Endothelial cell of umbilical vein (primary cell): ENCODE measurements at regions not wholly inside any gene's neighbourhood (a gene's known extent, or its start where the extent isn't known, plus 50 kb on each side); places are given as distances from the start of the nearest gene placed in this dataset.

Source experiments
- BruUV-seq: library from RNA; stranded (reverse); fragments of 400-500 nt; replicated peaks from 2 replicates; lab custom pipeline; 2021; lab: Mats Ljungman, UMichigan
- CTCF ChIA-PET: fragments of 300-600, 350-600 bp; sonication (Branson Sonifier 250); formaldehyde crosslinking; loops from one replicate; lab custom pipeline; 2021; ENCODE audit warnings: antibody characterized with exemption, inconsistent platforms; lab: Charles Lee
- POLR2A ChIA-PET: fragments of 300-600, 350-600 bp; sonication (Branson Sonifier 250); formaldehyde crosslinking; loops from one replicate; lab custom pipeline; 2021; ENCODE audit warnings: antibody characterized with exemption, inconsistent platforms; lab: Charles Lee
- DNase-seq: peaks from one replicate; pipeline ENCODE4 v3.0.0-alpha.2; 2011; ENCODE audit warnings: low read depth, low spot score
- FAIRE-seq: peaks from 2 replicates; lab custom pipeline; 2011; peaks lifted over from hg19 to GRCh38; lab: Jason Lieb, UNC
- H2AFZ ChIP-seq: 2 replicates; pipeline ENCODE4 v1.6.0; 2012; ENCODE audit warnings: low read depth, low read length, control low read depth, inconsistent platforms
- H3K27ac ChIP-seq: 2 replicates; pipeline ENCODE4 v1.5.1; 2011; ENCODE audit warnings: low read depth, mild to moderate bottlenecking, control low read depth, low read length, moderate library complexity; ENCODE audit not compliant: insufficient read depth
- H3K27me3 ChIP-seq, 2 experiments: 2 replicates each; pipeline versions ENCODE4 v1.6.0 to v1.6.1; 2011; ENCODE audit warnings: low read length in 2 of 2, mixed read lengths in 1 of 2; ENCODE audit not compliant: control insufficient read depth in 2 of 2, insufficient read depth in 2 of 2
- H3K36me3 ChIP-seq, 2 experiments: 2 replicates in 1 of 2; 3 replicates in 1 of 2; pipeline ENCODE4 v1.5.1; 2011; ENCODE audit warnings: low read length in 2 of 2, mild to moderate bottlenecking in 1 of 2, moderate library complexity in 1 of 2; ENCODE audit not compliant: control insufficient read depth in 2 of 2, insufficient read depth in 2 of 2; ENCODE audit errors: extremely low read depth in 1 of 2
- H3K4me1 ChIP-seq: 3 replicates; pipeline ENCODE4 v1.5.1; 2011; ENCODE audit warnings: mild to moderate bottlenecking, low read length; ENCODE audit not compliant: control insufficient read depth, insufficient read depth; ENCODE audit errors: extremely low read depth
- H3K4me2 ChIP-seq: 2 replicates; pipeline ENCODE4 v1.6.1; 2011; ENCODE audit warnings: low read length, control low read depth, mixed read lengths; ENCODE audit not compliant: insufficient read depth
- H3K4me3 ChIP-seq, 3 experiments: fragments of 200-600 bp in 1 of 3; sonication (generic), shearing (Covaris generic) in 1 of 3; replicated peaks in 1 of 3; 2 replicates each; pipeline ENCODE4 v1.5.1; 2011 to 2016; ENCODE audit warnings: control low read depth in 3 of 3, low read length in 3 of 3, mild to moderate bottlenecking in 2 of 3, inconsistent platforms in 1 of 3, low read depth in 1 of 3, moderate library complexity in 1 of 3; ENCODE audit not compliant: insufficient read depth in 1 of 3
- H3K79me2 ChIP-seq: 2 replicates; pipeline ENCODE4 v1.6.0; 2012; ENCODE audit warnings: low read length, inconsistent platforms; ENCODE audit not compliant: control insufficient read depth, insufficient read depth
- H3K9ac ChIP-seq: replicated peaks from 2 replicates; pipeline ENCODE3; 2011; ENCODE audit warnings: low read length, control low read depth; ENCODE audit not compliant: insufficient read depth; ENCODE audit errors: extremely low read depth
- H3K9me1 ChIP-seq: replicated peaks from 3 replicates; pipeline ENCODE4 v1.6.0; 2011; ENCODE audit warnings: mild to moderate bottlenecking, low read length; ENCODE audit not compliant: control insufficient read depth, insufficient read depth; ENCODE audit errors: extremely low read depth
- H3K9me3 ChIP-seq: replicated peaks from 2 replicates; pipeline ENCODE4 v1.5.1; 2012; ENCODE audit warnings: low read length, inconsistent platforms; ENCODE audit not compliant: control insufficient read depth, insufficient read depth
- H4K20me1 ChIP-seq: replicated peaks from 2 replicates; pipeline ENCODE3; 2011; ENCODE audit warnings: mild to moderate bottlenecking, low read length; ENCODE audit not compliant: control insufficient read depth, insufficient read depth; ENCODE audit errors: extremely low read depth
- EZH2 ChIP-seq: IDR thresholded peaks from 2 replicates; pipeline ENCODE4 v1.6.1; 2012; ENCODE audit warnings: borderline replicate concordance, low read depth, mild to moderate bottlenecking, moderate library complexity, low read length, inconsistent platforms; ENCODE audit not compliant: severe bottlenecking
- FOS ChIP-seq: IDR thresholded peaks from 2 replicates; pipeline ENCODE4 v1.6.1; 2011; ENCODE audit warnings: mild to moderate bottlenecking, low read length, moderate library complexity, borderline replicate concordance; ENCODE audit not compliant: insufficient read depth
- GATA2 ChIP-seq: IDR thresholded peaks from 2 replicates; pipeline ENCODE4 v1.7.0; 2011; ENCODE audit warnings: low read depth, mild to moderate bottlenecking, moderate library complexity, mixed read lengths, low read length; ENCODE audit not compliant: insufficient read length, insufficient read depth
- JUN ChIP-seq: IDR thresholded peaks from 2 replicates; pipeline ENCODE4 v1.6.1; 2011; ENCODE audit warnings: borderline replicate concordance, low read depth; ENCODE audit not compliant: insufficient read length, insufficient read depth
- MYC ChIP-seq: IDR thresholded peaks from one replicate; pipeline ENCODE4 v1.6.1; 2011; ENCODE audit warnings: mild to moderate bottlenecking, low read depth, low read length
- POLR2A ChIP-seq: IDR thresholded peaks from 2 replicates; pipeline ENCODE4 v1.6.1; 2012; ENCODE audit warnings: low read depth, mild to moderate bottlenecking, control low read depth, low read length
- POLR2AphosphoS5 ChIP-seq: IDR thresholded peaks from 2 replicates; pipeline ENCODE4 v1.6.1; 2012; ENCODE audit warnings: low read depth, mild to moderate bottlenecking, control low read depth, low read length, moderate library complexity; ENCODE audit not compliant: insufficient read depth
- dilution Hi-C: fragments of 300-500 bp; cut with MboI; formaldehyde crosslinking; loops from one replicate; pipeline ENCODE4 v1.15.0; 2019; ENCODE audit warnings: low sequenced_read_pairs; ENCODE audit not compliant: extremely low pct_ligation_motif_present
- intact Hi-C: fragments of 100-400 bp; cut with micrococcal nuclease; formaldehyde crosslinking; loops from one replicate; pipeline ENCODE4 v1.10.0; 2022
- TF ChIP-seq, protein P1 (sequence below): IDR thresholded peaks from 2 replicates; pipeline ENCODE4 v1.6.1; 2011; ENCODE audit not compliant: insufficient read depth, insufficient read length
- TF ChIP-seq, protein P2 (sequence below), 2 donors: IDR thresholded peaks; 1 replicate in 1 of 2; 2 replicates in 1 of 2; pipeline ENCODE4 v1.5.1; 2011; ENCODE audit warnings: low read length in 2 of 2, mild to moderate bottlenecking in 2 of 2, moderate library complexity in 2 of 2, control low read depth in 1 of 2, inconsistent platforms in 1 of 2, low read depth in 1 of 2; ENCODE audit not compliant: insufficient read depth in 1 of 2; ENCODE audit errors: extremely low read depth in 1 of 2

DNA sequence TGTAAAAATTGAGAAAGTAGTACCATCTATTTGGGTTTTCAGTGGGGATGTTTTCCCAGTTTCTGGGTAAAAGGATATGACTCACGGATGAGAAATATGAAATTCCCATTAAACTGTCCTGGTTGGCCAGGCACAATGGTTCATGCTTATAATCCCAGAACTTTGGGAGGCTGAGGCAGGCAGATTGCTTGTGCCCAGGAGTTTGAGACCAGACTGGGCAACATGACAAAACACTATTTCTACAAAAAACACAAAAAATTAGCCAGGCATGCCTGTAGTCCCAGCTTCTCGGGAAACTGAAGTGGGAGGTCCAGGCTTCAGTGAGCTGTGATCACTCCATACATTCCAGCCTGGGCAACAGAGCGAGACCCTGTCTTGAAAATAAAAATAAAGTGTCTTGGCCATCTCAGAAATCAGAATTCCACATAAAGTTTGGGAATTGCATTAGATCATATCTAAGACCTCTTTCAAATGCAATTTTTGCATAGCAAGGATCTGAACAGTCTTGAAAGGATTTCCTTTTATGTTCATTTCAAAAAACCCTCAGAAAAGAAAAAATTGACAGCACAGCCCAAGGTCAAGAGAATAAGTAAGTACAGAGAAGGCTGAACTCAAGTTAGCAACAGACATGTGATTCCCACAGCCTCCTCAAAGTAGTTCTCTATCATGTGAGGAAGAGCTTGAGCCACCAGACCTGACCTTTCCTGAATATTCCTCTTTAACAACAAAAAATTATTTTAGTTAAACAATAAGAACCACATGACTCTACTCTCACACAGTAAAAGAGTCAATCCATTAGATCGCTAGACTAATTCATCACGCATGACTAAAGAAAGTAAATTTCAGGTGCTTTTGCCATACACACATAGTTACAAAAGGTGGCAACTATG lies 141.5 kb upstream of the CAV2 start:
- Histone ChIP-seq H3K4me1 (peaks cover 61% of the 10 kb centered on the region), H3K27me3 (no peaks in the 10 kb centered on the region), H3K79me2 (no peaks in the 10 kb centered on the region), H4K20me1 (no peaks in the 10 kb centered on the region), H3K27ac (peak overlapping the region; percentile 99), H3K4me2 (peak overlapping the region; percentile 39), H3K36me3 (no peaks in the 10 kb centered on the region), H2AFZ (no peak overlapping the region), H3K9me1 (no peaks in the 10 kb centered on the region), H3K4me3 (no peak overlapping the region), H3K9me3 (no peaks in the 10 kb centered on the region), H3K9ac (peak overlapping the region; percentile 36)
- dilution Hi-C loops (no loop called here), intact Hi-C loops (no loop called here)
- POLR2A ChIA-PET: interaction anchor here (1.2 kb wide), 1 partner anchor 68 kb away, joined by 5 read pairs; no protein-coding TSS in a partner anchor
- CTCF ChIA-PET: interaction anchor here (1.0 to 1.6 kb wide), 2 partner anchors 80 to 168 kb away, joined by 3 to 5 read pairs; no protein-coding TSS in a partner anchor
- FAIRE-seq (peak; percentile 83), DNase-seq (peak; percentile 80)
- BruUV-seq: TSS peak; percentile 1
- TF ChIP-seq EZH2 (no peak), MYC (no peak), POLR2A (peak; percentile 49), GATA2 (peak; percentile 25), POLR2AphosphoS5 (peak; percentile 24), FOS (peak; percentile 82), JUN (peak; percentile 71)
- TF ChIP-seq, protein P1, sequence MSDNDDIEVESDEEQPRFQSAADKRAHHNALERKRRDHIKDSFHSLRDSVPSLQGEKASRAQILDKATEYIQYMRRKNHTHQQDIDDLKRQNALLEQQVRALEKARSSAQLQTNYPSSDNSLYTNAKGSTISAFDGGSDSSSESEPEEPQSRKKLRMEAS: no peak
- TF ChIP-seq, protein P2, sequence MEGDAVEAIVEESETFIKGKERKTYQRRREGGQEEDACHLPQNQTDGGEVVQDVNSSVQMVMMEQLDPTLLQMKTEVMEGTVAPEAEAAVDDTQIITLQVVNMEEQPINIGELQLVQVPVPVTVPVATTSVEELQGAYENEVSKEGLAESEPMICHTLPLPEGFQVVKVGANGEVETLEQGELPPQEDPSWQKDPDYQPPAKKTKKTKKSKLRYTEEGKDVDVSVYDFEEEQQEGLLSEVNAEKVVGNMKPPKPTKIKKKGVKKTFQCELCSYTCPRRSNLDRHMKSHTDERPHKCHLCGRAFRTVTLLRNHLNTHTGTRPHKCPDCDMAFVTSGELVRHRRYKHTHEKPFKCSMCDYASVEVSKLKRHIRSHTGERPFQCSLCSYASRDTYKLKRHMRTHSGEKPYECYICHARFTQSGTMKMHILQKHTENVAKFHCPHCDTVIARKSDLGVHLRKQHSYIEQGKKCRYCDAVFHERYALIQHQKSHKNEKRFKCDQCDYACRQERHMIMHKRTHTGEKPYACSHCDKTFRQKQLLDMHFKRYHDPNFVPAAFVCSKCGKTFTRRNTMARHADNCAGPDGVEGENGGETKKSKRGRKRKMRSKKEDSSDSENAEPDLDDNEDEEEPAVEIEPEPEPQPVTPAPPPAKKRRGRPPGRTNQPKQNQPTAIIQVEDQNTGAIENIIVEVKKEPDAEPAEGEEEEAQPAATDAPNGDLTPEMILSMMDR (IDR thresholded peaks at IDR 0.05; ENCODE audit: extremely low read depth in 1 of 2, insufficient read depth in 1 of 2, low read depth in 1 of 2, low read length in 2 of 2): no peak
